Fibroblast of the conjunctiva (primary cell): ENCODE measurements at regions not wholly inside any gene's neighbourhood (a gene's known extent, or its start where the extent isn't known, plus 50 kb on each side); places are given as distances from the start of the nearest gene placed in this dataset.

Experiments
- DNase-seq: peaks from one replicate; pipeline ENCODE4 v3.0.0-alpha.2; 2010; ENCODE audit warnings: low read depth

- no peak for DNase-seq
Observed at GRCh38 chr15:47410247-47410646, 307.1 kb upstream of the SEMA6D start.

GRCh38 chr15:47411733-47412132 lies 305.6 kb upstream of the SEMA6D start:
- DNase-seq = no peak

GRCh38 chr15:47412136-47412535 lies 305.2 kb upstream of the SEMA6D start:
- no peak for DNase-seq

- DNase-seq = no peak
Observed at GRCh38 chr15:47412802-47413201, 304.5 kb upstream of the SEMA6D start.

GRCh38 chr15:47414207-47414606 lies 303.1 kb upstream of the SEMA6D start:
- no peak for DNase-seq

- no peak for DNase-seq
Observed at GRCh38 chr15:47415539-47415971, 301.8 kb upstream of the SEMA6D start.

GRCh38 chr15:47422881-47423665 lies 294.2 kb upstream of the SEMA6D start:
- no peak for DNase-seq

- no peak for DNase-seq
Observed at GRCh38 chr15:47427463-47427862, 289.8 kb upstream of the SEMA6D start.

- DNase-seq = no peak
Observed at GRCh38 chr15:47429376-47429775, 287.9 kb upstream of the SEMA6D start.

- no peak for DNase-seq
Observed at GRCh38 chr15:47431501-47431900, 285.8 kb upstream of the SEMA6D start.

- no peak for DNase-seq
Observed at GRCh38 chr15:47432826-47433225, 284.5 kb upstream of the SEMA6D start.

GRCh38 chr15:47434596-47434995 lies 282.7 kb upstream of the SEMA6D start:
- DNase-seq = no peak

GRCh38 chr15:47437491-47437890 lies 279.8 kb upstream of the SEMA6D start:
- no peak for DNase-seq

- DNase-seq = no peak
Observed at GRCh38 chr15:47439146-47440111, 277.9 kb upstream of the SEMA6D start.

GRCh38 chr15:47442371-47442770 lies 274.9 kb upstream of the SEMA6D start:
- DNase-seq = no peak

- no peak for DNase-seq
Observed at GRCh38 chr15:47443839-47444238, 273.5 kb upstream of the SEMA6D start.

GRCh38 chr15:47445723-47446392 lies 271.4 kb upstream of the SEMA6D start:
- no peak for DNase-seq

GRCh38 chr15:47460795-47461573 lies 256.3 kb upstream of the SEMA6D start:
- no peak for DNase-seq

GRCh38 chr15:47461652-47462141 lies 255.6 kb upstream of the SEMA6D start:
- no peak for DNase-seq

GRCh38 chr15:47466357-47466756 lies 250.9 kb upstream of the SEMA6D start:
- DNase-seq = no peak

GRCh38 chr15:47470983-47471382 lies 246.3 kb upstream of the SEMA6D start:
- DNase-seq = no peak
